SK-N-SH (cell line): ENCODE measurements at regions not wholly inside any gene's neighbourhood (a gene's known extent, or its start where the extent isn't known, plus 50 kb on each side); places are given as distances from the start of the nearest gene placed in this dataset.

Experiments
- GABPA ChIP-seq: IDR thresholded peaks from 2 replicates; pipeline ENCODE4 v1.4.0; 2012; ENCODE audit warnings: low read depth, mild to moderate bottlenecking
- MXI1 ChIP-seq: IDR thresholded peaks from 2 replicates; pipeline ENCODE4 v1.6.1; 2012; ENCODE audit warnings: mild to moderate bottlenecking, low read depth, low read length, improper control_type of control experiment
- POLR2AphosphoS5 ChIP-seq: IDR thresholded peaks from 2 replicates; pipeline ENCODE4 v1.6.1; 2012; ENCODE audit warnings: low read depth, low read length
- TAF1 ChIP-seq: IDR thresholded peaks from 2 replicates; pipeline ENCODE4 v1.6.1; 2012; ENCODE audit warnings: low read depth, mild to moderate bottlenecking, low read length, moderate library complexity, borderline replicate concordance
- TF ChIP-seq, protein P1 (sequence below): fragments of 200-600 bp; sonication (generic); IDR thresholded peaks from 2 replicates; pipeline ENCODE4 v1.6.1; 2017; ENCODE audit warnings: antibody characterized with exemption, mild to moderate bottlenecking, moderate library complexity
- TF ChIP-seq, protein P2 (sequence below): IDR thresholded peaks from 2 replicates; pipeline ENCODE4 v1.6.1; 2012; ENCODE audit warnings: mild to moderate bottlenecking, low read depth, low read length, moderate library complexity
- TF ChIP-seq, protein P3 (sequence below): IDR thresholded peaks from 2 replicates; pipeline ENCODE4 v1.4.0; 2012; ENCODE audit warnings: low read depth
- TF ChIP-seq, protein P4 (sequence below): IDR thresholded peaks from 2 replicates; pipeline ENCODE4; 2012

DNA sequence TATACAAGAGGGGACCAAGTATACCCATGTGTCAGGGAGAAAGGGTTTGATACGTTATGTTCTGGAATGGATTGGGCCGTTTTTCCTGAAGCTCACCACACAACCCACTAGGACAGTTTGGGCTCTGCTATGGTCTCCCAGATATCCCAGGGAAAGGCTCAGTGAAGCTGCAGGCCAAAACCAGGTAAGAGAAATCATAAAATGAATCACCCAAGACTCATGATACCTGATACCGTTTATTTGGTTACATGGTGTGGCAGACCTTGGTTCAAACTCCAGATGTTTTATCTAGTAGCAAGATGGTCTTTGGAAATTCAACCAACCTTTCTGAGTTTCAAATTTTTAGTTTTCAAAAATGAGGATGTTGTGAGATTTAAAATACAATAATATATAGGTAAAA, 177.6 kb downstream of the C12orf75 start:
- TF ChIP-seq, protein P1, sequence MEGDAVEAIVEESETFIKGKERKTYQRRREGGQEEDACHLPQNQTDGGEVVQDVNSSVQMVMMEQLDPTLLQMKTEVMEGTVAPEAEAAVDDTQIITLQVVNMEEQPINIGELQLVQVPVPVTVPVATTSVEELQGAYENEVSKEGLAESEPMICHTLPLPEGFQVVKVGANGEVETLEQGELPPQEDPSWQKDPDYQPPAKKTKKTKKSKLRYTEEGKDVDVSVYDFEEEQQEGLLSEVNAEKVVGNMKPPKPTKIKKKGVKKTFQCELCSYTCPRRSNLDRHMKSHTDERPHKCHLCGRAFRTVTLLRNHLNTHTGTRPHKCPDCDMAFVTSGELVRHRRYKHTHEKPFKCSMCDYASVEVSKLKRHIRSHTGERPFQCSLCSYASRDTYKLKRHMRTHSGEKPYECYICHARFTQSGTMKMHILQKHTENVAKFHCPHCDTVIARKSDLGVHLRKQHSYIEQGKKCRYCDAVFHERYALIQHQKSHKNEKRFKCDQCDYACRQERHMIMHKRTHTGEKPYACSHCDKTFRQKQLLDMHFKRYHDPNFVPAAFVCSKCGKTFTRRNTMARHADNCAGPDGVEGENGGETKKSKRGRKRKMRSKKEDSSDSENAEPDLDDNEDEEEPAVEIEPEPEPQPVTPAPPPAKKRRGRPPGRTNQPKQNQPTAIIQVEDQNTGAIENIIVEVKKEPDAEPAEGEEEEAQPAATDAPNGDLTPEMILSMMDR = no peak
- TF ChIP-seq, protein P2, sequence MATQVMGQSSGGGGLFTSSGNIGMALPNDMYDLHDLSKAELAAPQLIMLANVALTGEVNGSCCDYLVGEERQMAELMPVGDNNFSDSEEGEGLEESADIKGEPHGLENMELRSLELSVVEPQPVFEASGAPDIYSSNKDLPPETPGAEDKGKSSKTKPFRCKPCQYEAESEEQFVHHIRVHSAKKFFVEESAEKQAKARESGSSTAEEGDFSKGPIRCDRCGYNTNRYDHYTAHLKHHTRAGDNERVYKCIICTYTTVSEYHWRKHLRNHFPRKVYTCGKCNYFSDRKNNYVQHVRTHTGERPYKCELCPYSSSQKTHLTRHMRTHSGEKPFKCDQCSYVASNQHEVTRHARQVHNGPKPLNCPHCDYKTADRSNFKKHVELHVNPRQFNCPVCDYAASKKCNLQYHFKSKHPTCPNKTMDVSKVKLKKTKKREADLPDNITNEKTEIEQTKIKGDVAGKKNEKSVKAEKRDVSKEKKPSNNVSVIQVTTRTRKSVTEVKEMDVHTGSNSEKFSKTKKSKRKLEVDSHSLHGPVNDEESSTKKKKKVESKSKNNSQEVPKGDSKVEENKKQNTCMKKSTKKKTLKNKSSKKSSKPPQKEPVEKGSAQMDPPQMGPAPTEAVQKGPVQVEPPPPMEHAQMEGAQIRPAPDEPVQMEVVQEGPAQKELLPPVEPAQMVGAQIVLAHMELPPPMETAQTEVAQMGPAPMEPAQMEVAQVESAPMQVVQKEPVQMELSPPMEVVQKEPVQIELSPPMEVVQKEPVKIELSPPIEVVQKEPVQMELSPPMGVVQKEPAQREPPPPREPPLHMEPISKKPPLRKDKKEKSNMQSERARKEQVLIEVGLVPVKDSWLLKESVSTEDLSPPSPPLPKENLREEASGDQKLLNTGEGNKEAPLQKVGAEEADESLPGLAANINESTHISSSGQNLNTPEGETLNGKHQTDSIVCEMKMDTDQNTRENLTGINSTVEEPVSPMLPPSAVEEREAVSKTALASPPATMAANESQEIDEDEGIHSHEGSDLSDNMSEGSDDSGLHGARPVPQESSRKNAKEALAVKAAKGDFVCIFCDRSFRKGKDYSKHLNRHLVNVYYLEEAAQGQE = no peak
- TF ChIP-seq MXI1 (no peak), POLR2AphosphoS5 (no peak), TAF1 (no peak), GABPA (no peak)
- TF ChIP-seq, protein P3, sequence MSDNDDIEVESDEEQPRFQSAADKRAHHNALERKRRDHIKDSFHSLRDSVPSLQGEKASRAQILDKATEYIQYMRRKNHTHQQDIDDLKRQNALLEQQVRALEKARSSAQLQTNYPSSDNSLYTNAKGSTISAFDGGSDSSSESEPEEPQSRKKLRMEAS = no peak
- TF ChIP-seq, protein P4, sequence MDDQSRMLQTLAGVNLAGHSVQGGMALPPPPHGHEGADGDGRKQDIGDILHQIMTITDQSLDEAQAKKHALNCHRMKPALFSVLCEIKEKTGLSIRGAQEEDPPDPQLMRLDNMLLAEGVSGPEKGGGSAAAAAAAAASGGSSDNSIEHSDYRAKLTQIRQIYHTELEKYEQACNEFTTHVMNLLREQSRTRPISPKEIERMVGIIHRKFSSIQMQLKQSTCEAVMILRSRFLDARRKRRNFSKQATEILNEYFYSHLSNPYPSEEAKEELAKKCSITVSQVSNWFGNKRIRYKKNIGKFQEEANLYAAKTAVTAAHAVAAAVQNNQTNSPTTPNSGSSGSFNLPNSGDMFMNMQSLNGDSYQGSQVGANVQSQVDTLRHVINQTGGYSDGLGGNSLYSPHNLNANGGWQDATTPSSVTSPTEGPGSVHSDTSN = no peak
